ENCODE measurements at regions not wholly inside any gene's neighbourhood (a gene's known extent, or its start where the extent isn't known, plus 50 kb on each side); places are given as distances from the start of the nearest gene placed in this dataset.

- TF ChIP-seq CTCF (conservative IDR thresholded peaks at IDR 0.05; ENCODE audit: low read depth, low read length), result no peak
- H3K4me1 ChIP-seq (ENCODE audit: low read depth, poor library complexity, severe bottlenecking), result no peaks in the 10 kb centered on the region
- no peaks in the 10 kb centered on the region for H3K79me2 ChIP-seq (ENCODE audit: insufficient read depth, low read depth)
- no peaks in the 10 kb centered on the region for H3K36me3 ChIP-seq (ENCODE audit: insufficient read depth)
- no peak overlapping the region for H3K9ac ChIP-seq
- H3K27ac ChIP-seq, result no peak overlapping the region
- H3K27me3 ChIP-seq (ENCODE audit: insufficient read depth, low read depth), result no peaks in the 10 kb centered on the region
- no peak overlapping the region for H3K4me2 ChIP-seq
- no peaks in the 10 kb centered on the region for H4K20me1 ChIP-seq (ENCODE audit: insufficient read depth)
- H3K4me3 ChIP-seq (IDR thresholded peaks at IDR 0.05; ENCODE audit: insufficient read depth, low read depth, low read length), result no peak overlapping the region
- H2AFZ ChIP-seq (ENCODE audit: low read depth), result no peak overlapping the region
These were observed 226.4 kb upstream of the SALL3 start for GRCh38 chr18:78753240-78753639.

- Histone ChIP-seq H3K4me2 (no peak overlapping the region), H3K27me3 (ENCODE audit: insufficient read depth, low read depth) (no peaks in the 10 kb centered on the region), H3K36me3 (ENCODE audit: insufficient read depth) (no peaks in the 10 kb centered on the region), H2AFZ (ENCODE audit: low read depth) (no peak overlapping the region), H3K4me3 (IDR thresholded peaks at IDR 0.05; ENCODE audit: insufficient read depth, low read depth, low read length) (no peak overlapping the region), H3K79me2 (ENCODE audit: insufficient read depth, low read depth) (no peaks in the 10 kb centered on the region), H3K27ac (no peak overlapping the region), H4K20me1 (ENCODE audit: insufficient read depth) (no peaks in the 10 kb centered on the region), H3K9ac (no peak overlapping the region), H3K4me1 (ENCODE audit: low read depth, poor library complexity, severe bottlenecking) (no peaks in the 10 kb centered on the region)
- no peak for TF ChIP-seq CTCF (conservative IDR thresholded peaks at IDR 0.05; ENCODE audit: low read depth, low read length)
These were observed 225.1 kb upstream of the SALL3 start for GRCh38 chr18:78754311-78755043.

DNA sequence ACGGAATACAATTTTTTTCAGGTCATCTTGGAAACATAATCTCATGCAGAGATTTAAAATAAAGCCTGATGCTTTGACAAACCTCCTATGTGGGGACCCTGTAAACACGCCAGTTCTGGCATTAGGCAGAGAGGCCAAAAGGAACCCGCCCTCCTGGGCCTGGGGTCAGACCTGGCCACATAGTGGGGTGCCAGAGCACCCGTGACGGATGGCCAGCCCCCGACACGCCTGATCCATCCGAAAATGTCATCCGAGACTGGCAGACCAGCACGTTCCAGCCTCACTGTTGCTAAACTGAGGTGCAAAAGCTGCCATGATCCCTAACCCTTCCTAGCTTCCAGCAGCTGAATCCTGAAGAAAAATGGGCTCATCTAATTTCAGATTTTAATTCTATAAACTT, 222.6 kb upstream of the SALL3 start:
- Histone ChIP-seq H3K27ac (no peak overlapping the region), H4K20me1 (ENCODE audit: insufficient read depth) (no peaks in the 10 kb centered on the region), H3K27me3 (ENCODE audit: insufficient read depth, low read depth) (no peaks in the 10 kb centered on the region), H2AFZ (ENCODE audit: low read depth) (no peak overlapping the region), H3K79me2 (ENCODE audit: insufficient read depth, low read depth) (no peaks in the 10 kb centered on the region), H3K4me3 (IDR thresholded peaks at IDR 0.05; ENCODE audit: insufficient read depth, low read depth, low read length) (no peak overlapping the region), H3K9ac (no peak overlapping the region), H3K36me3 (ENCODE audit: insufficient read depth) (no peaks in the 10 kb centered on the region), H3K4me2 (no peak overlapping the region), H3K4me1 (ENCODE audit: low read depth, poor library complexity, severe bottlenecking) (no peaks in the 10 kb centered on the region)
- TF ChIP-seq CTCF (conservative IDR thresholded peaks at IDR 0.05; ENCODE audit: low read depth, low read length), result no peak

DNA sequence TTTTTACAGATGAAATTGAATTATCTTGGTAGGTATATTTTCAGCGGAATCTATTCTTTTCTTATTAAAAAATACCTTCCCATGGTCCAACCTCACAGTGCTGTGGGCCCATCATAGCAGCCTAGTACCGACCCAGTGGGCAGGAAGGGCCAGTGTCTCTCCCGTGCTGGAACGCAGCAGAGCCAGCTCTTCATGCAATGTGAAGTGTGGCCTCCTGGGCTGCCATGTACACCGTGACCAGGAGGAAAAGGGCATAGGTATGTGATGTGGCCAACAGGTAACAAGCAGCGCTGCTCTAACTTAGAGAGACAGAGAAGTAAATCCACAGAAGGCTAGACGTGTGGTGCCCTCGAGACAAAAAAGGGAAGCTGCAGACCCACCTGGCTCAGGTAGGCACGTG, 221.1 kb upstream of the SALL3 start:
- no peaks in the 10 kb centered on the region for H3K79me2 ChIP-seq (ENCODE audit: insufficient read depth, low read depth)
- no peaks in the 10 kb centered on the region for H4K20me1 ChIP-seq (ENCODE audit: insufficient read depth)
- H3K4me3 ChIP-seq (IDR thresholded peaks at IDR 0.05; ENCODE audit: insufficient read depth, low read depth, low read length), result no peak overlapping the region
- H3K36me3 ChIP-seq (ENCODE audit: insufficient read depth), result no peaks in the 10 kb centered on the region
- no peak overlapping the region for H3K4me2 ChIP-seq
- no peak overlapping the region for H3K9ac ChIP-seq
- no peaks in the 10 kb centered on the region for H3K4me1 ChIP-seq (ENCODE audit: low read depth, poor library complexity, severe bottlenecking)
- H3K27me3 ChIP-seq (ENCODE audit: insufficient read depth, low read depth), result no peaks in the 10 kb centered on the region
- no peak overlapping the region for H3K27ac ChIP-seq
- H2AFZ ChIP-seq (ENCODE audit: low read depth), result no peak overlapping the region
- no peak for TF ChIP-seq CTCF (conservative IDR thresholded peaks at IDR 0.05; ENCODE audit: low read depth, low read length)

All from KMS-11 (cell line).